Ectodermal cell (in vitro differentiated cells): ENCODE measurements at regions not wholly inside any gene's neighbourhood (a gene's known extent, or its start where the extent isn't known, plus 50 kb on each side); places are given as distances from the start of the nearest gene placed in this dataset.

ENCODE experiments used
- H3K27ac ChIP-seq: 2 replicates; pipeline ENCODE4 v1.7.0; 2013; ENCODE audit warnings: mild to moderate bottlenecking, low read depth, low read length; ENCODE audit not compliant: insufficient read depth, poor library complexity, severe bottlenecking
- H3K27me3 ChIP-seq: 2 replicates; pipeline ENCODE4 v1.7.0; 2013; ENCODE audit warnings: mild to moderate bottlenecking, low read length; ENCODE audit not compliant: insufficient read depth, control insufficient read depth, poor library complexity, severe bottlenecking
- H3K36me3 ChIP-seq: one replicate; pipeline ENCODE4 v1.7.0; 2013; ENCODE audit warnings: low read length; ENCODE audit not compliant: control insufficient read depth, insufficient read depth
- H3K4me1 ChIP-seq: one replicate; pipeline ENCODE4 v1.7.0; 2013; ENCODE audit warnings: low read length; ENCODE audit not compliant: control insufficient read depth, insufficient read depth
- H3K4me3 ChIP-seq: 2 replicates; pipeline ENCODE4 v1.7.0; 2013; ENCODE audit warnings: low read depth, low read length, control low read depth; ENCODE audit not compliant: insufficient read depth
- H3K9me3 ChIP-seq: 2 replicates; pipeline ENCODE4 v1.7.0; 2013; ENCODE audit warnings: mild to moderate bottlenecking, low read length, moderate library complexity; ENCODE audit not compliant: control insufficient read depth
- WGBS, 2 experiments: methylation state at CpG; one replicate each; pipeline ENCODE4 v1.1.7; 2013; ENCODE audit warnings: missing lambda C conversion rate in 2 of 2; 5-methylcytosine and 5-hydroxymethylcytosine counted together

GRCh38 chr12:84537666-84538065 lies 374.9 kb downstream of the SLC6A15 start:
- Histone ChIP-seq H3K27me3 (no peaks in the 10 kb centered on the region), H3K4me1 (no peaks in the 10 kb centered on the region), H3K4me3 (no peak overlapping the region), H3K27ac (no peak overlapping the region), H3K36me3 (no peaks in the 10 kb centered on the region), H3K9me3 (no peaks in the 10 kb centered on the region)
- no CpG with 5 or more reads among the region's 1 CpG for WGBS, 2 experiments

GRCh38 chr12:84512751-84513150 lies 399.8 kb downstream of the SLC6A15 start:
- no peaks in the 10 kb centered on the region for H3K36me3 ChIP-seq
- no peaks in the 10 kb centered on the region for H3K4me1 ChIP-seq
- no peaks in the 10 kb centered on the region for H3K9me3 ChIP-seq
- H3K27me3 ChIP-seq, result no peaks in the 10 kb centered on the region
- no peak overlapping the region for H3K4me3 ChIP-seq
- H3K27ac ChIP-seq, result no peak overlapping the region
- WGBS, 2 experiments, result 92 to 94% methylated on average over 2 of the region's 2 CpGs

- Histone ChIP-seq H3K9me3 (no peaks in the 10 kb centered on the region), H3K36me3 (no peaks in the 10 kb centered on the region), H3K4me3 (no peak overlapping the region), H3K27ac (no peak overlapping the region), H3K4me1 (no peaks in the 10 kb centered on the region), H3K27me3 (no peaks in the 10 kb centered on the region)
- WGBS, 2 experiments, result 89 to 91% methylated on average over 2 of the region's 2 CpGs
Observed at GRCh38 chr12:84508851-84509260, 403.7 kb downstream of the SLC6A15 start.

GRCh38 chr12:84507956-84508850 lies 404.4 kb downstream of the SLC6A15 start:
- WGBS, 2 experiments, result 80 to 83% methylated on average over 6 of the region's 6 CpGs
- Histone ChIP-seq H3K4me3 (no peak overlapping the region), H3K4me1 (no peaks in the 10 kb centered on the region), H3K27me3 (no peaks in the 10 kb centered on the region), H3K9me3 (no peaks in the 10 kb centered on the region), H3K27ac (no peak overlapping the region), H3K36me3 (no peaks in the 10 kb centered on the region)

- 89 to 90% methylated on average over 5 of the region's 5 CpGs for WGBS, 2 experiments
- no peaks in the 10 kb centered on the region for H3K36me3 ChIP-seq
Observed at GRCh38 chr12:84506282-84506681, 406.3 kb downstream of the SLC6A15 start.

GRCh38 chr12:84502907-84503787 lies 409.5 kb downstream of the SLC6A15 start:
- H3K27me3 ChIP-seq, result no peaks in the 10 kb centered on the region
- H3K36me3 ChIP-seq, result no peaks in the 10 kb centered on the region
- H3K27ac ChIP-seq, result no peak overlapping the region
- no peak overlapping the region for H3K4me3 ChIP-seq
- WGBS, 2 experiments, result 55 to 66% methylated on average over 4 of the region's 4 CpGs
- no peaks in the 10 kb centered on the region for H3K4me1 ChIP-seq
- H3K9me3 ChIP-seq, result no peaks in the 10 kb centered on the region

More at GRCh38 chr12:84506282-84506681, 406.3 kb downstream of the SLC6A15 start:
- H3K9me3 ChIP-seq, result no peaks in the 10 kb centered on the region
- no peak overlapping the region for H3K4me3 ChIP-seq
- no peak overlapping the region for H3K27ac ChIP-seq
- no peaks in the 10 kb centered on the region for H3K27me3 ChIP-seq
- H3K4me1 ChIP-seq, result no peaks in the 10 kb centered on the region

- Histone ChIP-seq H3K9me3 (no peaks in the 10 kb centered on the region), H3K4me3 (no peak overlapping the region), H3K4me1 (no peaks in the 10 kb centered on the region), H3K27me3 (no peaks in the 10 kb centered on the region), H3K27ac (no peak overlapping the region), H3K36me3 (no peaks in the 10 kb centered on the region)
- WGBS, 2 experiments, result 96 to 100% methylated on average over 2 of the region's 2 CpGs
Observed at GRCh38 chr12:84502180-84502860, 410.3 kb downstream of the SLC6A15 start.

- H3K4me1 ChIP-seq, result no peaks in the 10 kb centered on the region
- no peak overlapping the region for H3K4me3 ChIP-seq
- H3K27ac ChIP-seq, result no peak overlapping the region
- no peaks in the 10 kb centered on the region for H3K36me3 ChIP-seq
- no CpG with 5 or more reads among the region's 1 CpG for WGBS, 2 experiments
- no peaks in the 10 kb centered on the region for H3K27me3 ChIP-seq
- no peaks in the 10 kb centered on the region for H3K9me3 ChIP-seq
Observed at GRCh38 chr12:84497819-84498218, 414.8 kb downstream of the SLC6A15 start.

GRCh38 chr12:84495711-84496110 lies 416.9 kb downstream of the SLC6A15 start:
- Histone ChIP-seq H3K27me3 (no peaks in the 10 kb centered on the region), H3K36me3 (no peaks in the 10 kb centered on the region), H3K27ac (no peak overlapping the region), H3K9me3 (no peaks in the 10 kb centered on the region), H3K4me3 (no peak overlapping the region), H3K4me1 (no peaks in the 10 kb centered on the region)
- WGBS, 2 experiments, result 93 to 100% methylated on average over 1 of the region's 2 CpGs
